ENCODE measurements at regions not wholly inside any gene's neighbourhood (a gene's known extent, or its start where the extent isn't known, plus 50 kb on each side); places are given as distances from the start of the nearest gene placed in this dataset.

DNA sequence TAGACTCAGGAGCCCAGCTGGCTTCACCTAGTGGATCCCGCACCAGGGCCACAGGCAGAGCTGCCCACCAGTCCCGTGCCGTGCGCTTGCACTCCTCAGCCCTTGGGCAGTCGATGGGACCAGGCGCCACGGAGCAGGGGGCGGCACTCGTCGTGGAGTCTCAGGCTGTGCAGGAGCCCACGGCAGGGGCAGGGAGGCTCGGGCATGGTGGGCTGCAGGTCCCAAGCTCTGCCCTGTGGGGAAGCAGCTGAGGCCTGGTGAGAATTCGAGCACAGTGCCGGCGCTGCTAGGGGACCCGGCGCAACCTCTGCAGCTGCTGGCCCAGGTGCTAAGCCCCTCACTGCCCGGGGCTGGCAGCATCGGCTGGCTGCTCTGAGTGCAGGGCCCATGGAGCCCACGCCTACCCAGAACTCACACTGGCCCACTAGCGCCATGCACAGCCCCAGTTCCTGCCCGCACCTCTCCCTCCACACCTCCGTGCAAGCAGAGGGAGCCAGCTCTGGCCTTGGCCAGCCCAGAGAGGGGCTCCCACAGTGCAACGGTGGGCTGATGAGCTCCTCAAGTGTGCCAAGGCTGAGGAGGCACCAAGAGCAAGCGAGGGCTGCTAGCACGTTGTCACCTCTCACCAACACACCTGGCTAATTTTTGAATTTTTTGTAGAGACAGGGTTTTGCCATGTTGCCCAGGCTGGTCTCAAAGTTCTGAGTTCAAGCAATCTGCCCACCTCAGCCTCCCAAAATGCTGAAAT, 116.1 kb downstream of the SPTSSA start:
- Mint-ChIP-seq H3K27ac (no peak overlapping the region), H3K4me1 (no peaks in the 10 kb centered on the region), H3K36me3 (peaks cover 53% of the 10 kb centered on the region), H3K4me3 (no peak overlapping the region), H3K9me3 (peaks cover 61% of the 10 kb centered on the region), H3K27me3 (ENCODE audit: low read depth) (peaks cover 2% of the 10 kb centered on the region; the same call in 1 of the 2 replicates)
- no peak for DNase-seq (ENCODE audit: low spot score)
- TF ChIP-seq, protein P1, sequence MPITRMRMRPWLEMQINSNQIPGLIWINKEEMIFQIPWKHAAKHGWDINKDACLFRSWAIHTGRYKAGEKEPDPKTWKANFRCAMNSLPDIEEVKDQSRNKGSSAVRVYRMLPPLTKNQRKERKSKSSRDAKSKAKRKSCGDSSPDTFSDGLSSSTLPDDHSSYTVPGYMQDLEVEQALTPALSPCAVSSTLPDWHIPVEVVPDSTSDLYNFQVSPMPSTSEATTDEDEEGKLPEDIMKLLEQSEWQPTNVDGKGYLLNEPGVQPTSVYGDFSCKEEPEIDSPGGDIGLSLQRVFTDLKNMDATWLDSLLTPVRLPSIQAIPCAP (CRISPR knock-in tag; IDR thresholded peaks at IDR 0.05): no peak
- no peak for TF ChIP-seq NFE2L1 (CRISPR knock-in tag; IDR thresholded peaks at IDR 0.05)
- no peak for TF ChIP-seq RELA (CRISPR knock-in tag; IDR thresholded peaks at IDR 0.05; ENCODE audit: borderline replicate concordance)
- TF ChIP-seq CREM (CRISPR knock-in tag; IDR thresholded peaks at IDR 0.05): no peak
- TF ChIP-seq CBFB (CRISPR knock-in tag; IDR thresholded peaks at IDR 0.05; ENCODE audit: low read depth): no peak
- no peak for TF ChIP-seq MYBL2 (CRISPR knock-in tag; IDR thresholded peaks at IDR 0.05)
- no peak for TF ChIP-seq ZNF232 (CRISPR knock-in tag; IDR thresholded peaks at IDR 0.05)
- TF ChIP-seq ZNF317 (CRISPR knock-in tag; IDR thresholded peaks at IDR 0.05; ENCODE audit: borderline replicate concordance, low read depth): no peak
- no peak for TF ChIP-seq ZNF396 (CRISPR knock-in tag; IDR thresholded peaks at IDR 0.05; ENCODE audit: borderline replicate concordance)
- TF ChIP-seq ATF1 (CRISPR knock-in tag; IDR thresholded peaks at IDR 0.05): no peak
- no peak for TF ChIP-seq SP1 (CRISPR knock-in tag; conservative IDR thresholded peaks at IDR 0.05)
- no peak for ATAC-seq
- POLR2A ChIA-PET: no interaction called here
- CTCF ChIA-PET: interaction anchor here (1.5 kb wide), 1 partner anchor 15 kb away, joined by 3 read pairs; no protein-coding TSS in a partner anchor

DNA sequence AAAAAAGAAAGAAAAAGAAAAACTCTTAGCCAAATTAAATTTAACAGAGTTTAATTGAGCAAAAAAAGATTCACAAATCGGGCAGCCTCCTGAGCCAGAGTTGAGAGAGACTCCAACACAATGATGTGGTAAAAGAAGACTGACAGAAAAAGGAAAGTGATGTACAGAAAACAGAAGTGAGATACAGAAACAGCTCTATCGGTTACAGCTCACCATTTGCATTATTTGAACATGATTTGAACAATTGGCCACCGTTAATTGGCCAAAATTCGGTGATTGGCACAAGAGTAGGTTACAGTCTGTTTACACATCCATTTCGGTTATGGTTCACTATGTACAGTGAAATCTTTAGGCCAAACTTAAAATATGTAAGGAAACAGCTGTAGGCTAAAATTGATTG, 117.7 kb downstream of the SPTSSA start:
- ChIA-PET CTCF (no interaction called here), POLR2A (no interaction called here)
- TF ChIP-seq MXD4 (CRISPR knock-in tag; IDR thresholded peaks at IDR 0.05; ENCODE audit: borderline replicate concordance) (no peak), ZNF138 (CRISPR knock-in tag; conservative IDR thresholded peaks at IDR 0.05) (no peak), CREB1 (CRISPR knock-in tag; IDR thresholded peaks at IDR 0.05) (no peak), ETV6 (CRISPR knock-in tag; IDR thresholded peaks at IDR 0.05) (no peak), RORB (CRISPR knock-in tag; IDR thresholded peaks at IDR 0.05) (no peak), FOXJ3 (CRISPR knock-in tag; IDR thresholded peaks at IDR 0.05; ENCODE audit: borderline replicate concordance) (no peak), NR1H2 (CRISPR knock-in tag; IDR thresholded peaks at IDR 0.05) (no peak), SP1 (CRISPR knock-in tag; conservative IDR thresholded peaks at IDR 0.05) (no peak), ZNF416 (CRISPR knock-in tag; IDR thresholded peaks at IDR 0.05) (no peak), NFATC4 (CRISPR knock-in tag; IDR thresholded peaks at IDR 0.05) (no peak)
- TF ChIP-seq, protein P2, sequence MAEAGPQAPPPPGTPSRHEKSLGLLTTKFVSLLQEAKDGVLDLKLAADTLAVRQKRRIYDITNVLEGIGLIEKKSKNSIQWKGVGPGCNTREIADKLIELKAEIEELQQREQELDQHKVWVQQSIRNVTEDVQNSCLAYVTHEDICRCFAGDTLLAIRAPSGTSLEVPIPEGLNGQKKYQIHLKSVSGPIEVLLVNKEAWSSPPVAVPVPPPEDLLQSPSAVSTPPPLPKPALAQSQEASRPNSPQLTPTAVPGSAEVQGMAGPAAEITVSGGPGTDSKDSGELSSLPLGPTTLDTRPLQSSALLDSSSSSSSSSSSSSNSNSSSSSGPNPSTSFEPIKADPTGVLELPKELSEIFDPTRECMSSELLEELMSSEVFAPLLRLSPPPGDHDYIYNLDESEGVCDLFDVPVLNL (CRISPR knock-in tag; IDR thresholded peaks at IDR 0.05; ENCODE audit: borderline replicate concordance, low read depth): no peak
- TF ChIP-seq, protein P3, sequence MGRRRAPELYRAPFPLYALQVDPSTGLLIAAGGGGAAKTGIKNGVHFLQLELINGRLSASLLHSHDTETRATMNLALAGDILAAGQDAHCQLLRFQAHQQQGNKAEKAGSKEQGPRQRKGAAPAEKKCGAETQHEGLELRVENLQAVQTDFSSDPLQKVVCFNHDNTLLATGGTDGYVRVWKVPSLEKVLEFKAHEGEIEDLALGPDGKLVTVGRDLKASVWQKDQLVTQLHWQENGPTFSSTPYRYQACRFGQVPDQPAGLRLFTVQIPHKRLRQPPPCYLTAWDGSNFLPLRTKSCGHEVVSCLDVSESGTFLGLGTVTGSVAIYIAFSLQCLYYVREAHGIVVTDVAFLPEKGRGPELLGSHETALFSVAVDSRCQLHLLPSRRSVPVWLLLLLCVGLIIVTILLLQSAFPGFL (CRISPR knock-in tag; IDR thresholded peaks at IDR 0.05; ENCODE audit: borderline replicate concordance): no peak
- TF ChIP-seq, protein P4, sequence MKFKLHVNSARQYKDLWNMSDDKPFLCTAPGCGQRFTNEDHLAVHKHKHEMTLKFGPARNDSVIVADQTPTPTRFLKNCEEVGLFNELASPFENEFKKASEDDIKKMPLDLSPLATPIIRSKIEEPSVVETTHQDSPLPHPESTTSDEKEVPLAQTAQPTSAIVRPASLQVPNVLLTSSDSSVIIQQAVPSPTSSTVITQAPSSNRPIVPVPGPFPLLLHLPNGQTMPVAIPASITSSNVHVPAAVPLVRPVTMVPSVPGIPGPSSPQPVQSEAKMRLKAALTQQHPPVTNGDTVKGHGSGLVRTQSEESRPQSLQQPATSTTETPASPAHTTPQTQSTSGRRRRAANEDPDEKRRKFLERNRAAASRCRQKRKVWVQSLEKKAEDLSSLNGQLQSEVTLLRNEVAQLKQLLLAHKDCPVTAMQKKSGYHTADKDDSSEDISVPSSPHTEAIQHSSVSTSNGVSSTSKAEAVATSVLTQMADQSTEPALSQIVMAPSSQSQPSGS (CRISPR knock-in tag; IDR thresholded peaks at IDR 0.05; ENCODE audit: borderline replicate concordance, low read depth): no peak
- TF ChIP-seq, protein P5, sequence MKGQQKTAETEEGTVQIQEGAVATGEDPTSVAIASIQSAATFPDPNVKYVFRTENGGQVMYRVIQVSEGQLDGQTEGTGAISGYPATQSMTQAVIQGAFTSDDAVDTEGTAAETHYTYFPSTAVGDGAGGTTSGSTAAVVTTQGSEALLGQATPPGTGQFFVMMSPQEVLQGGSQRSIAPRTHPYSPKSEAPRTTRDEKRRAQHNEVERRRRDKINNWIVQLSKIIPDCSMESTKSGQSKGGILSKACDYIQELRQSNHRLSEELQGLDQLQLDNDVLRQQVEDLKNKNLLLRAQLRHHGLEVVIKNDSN (CRISPR knock-in tag; IDR thresholded peaks at IDR 0.05): no peak
- TF ChIP-seq, protein P6, sequence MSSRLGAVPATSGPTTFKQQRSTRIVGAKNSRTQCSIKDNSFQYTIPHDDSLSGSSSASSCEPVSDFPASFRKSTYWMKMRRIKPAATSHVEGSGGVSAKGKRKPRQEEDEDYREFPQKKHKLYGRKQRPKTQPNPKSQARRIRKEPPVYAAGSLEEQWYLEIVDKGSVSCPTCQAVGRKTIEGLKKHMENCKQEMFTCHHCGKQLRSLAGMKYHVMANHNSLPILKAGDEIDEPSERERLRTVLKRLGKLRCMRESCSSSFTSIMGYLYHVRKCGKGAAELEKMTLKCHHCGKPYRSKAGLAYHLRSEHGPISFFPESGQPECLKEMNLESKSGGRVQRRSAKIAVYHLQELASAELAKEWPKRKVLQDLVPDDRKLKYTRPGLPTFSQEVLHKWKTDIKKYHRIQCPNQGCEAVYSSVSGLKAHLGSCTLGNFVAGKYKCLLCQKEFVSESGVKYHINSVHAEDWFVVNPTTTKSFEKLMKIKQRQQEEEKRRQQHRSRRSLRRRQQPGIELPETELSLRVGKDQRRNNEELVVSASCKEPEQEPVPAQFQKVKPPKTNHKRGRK (CRISPR knock-in tag; IDR thresholded peaks at IDR 0.05; ENCODE audit: borderline replicate concordance): no peak
- peaks cover 2% of the 10 kb centered on the region; the same call in 1 of the 2 replicates for H3K27me3 Mint-ChIP-seq (ENCODE audit: low read depth)
- ATAC-seq (no peak), DNase-seq (ENCODE audit: low spot score) (no peak)
- H3K9me3 Mint-ChIP-seq: peaks cover 72% of the 10 kb centered on the region
- peaks cover 53% of the 10 kb centered on the region for H3K36me3 Mint-ChIP-seq
- no peak overlapping the region for H3K4me3 Mint-ChIP-seq
- H3K4me1 Mint-ChIP-seq: no peaks in the 10 kb centered on the region
- no peak overlapping the region for H3K27ac Mint-ChIP-seq
